H7 (cell line): ENCODE measurements at regions not wholly inside any gene's neighbourhood (a gene's known extent, or its start where the extent isn't known, plus 50 kb on each side); places are given as distances from the start of the nearest gene placed in this dataset.

ENCODE experiments used
- DNase-seq: peaks from one replicate; pipeline ENCODE4 v3.0.0; 2012
- H3K27me3 ChIP-seq: 2 replicates; pipeline ENCODE4 v1.6.0; 2011; ENCODE audit warnings: mild to moderate bottlenecking, low read length; ENCODE audit not compliant: control insufficient read depth, insufficient read depth
- H3K36me3 ChIP-seq: replicated peaks from 2 replicates; pipeline ENCODE4 v1.5.1; 2011; ENCODE audit warnings: low read length; ENCODE audit not compliant: control insufficient read depth, insufficient read depth
- H3K4me3 ChIP-seq: 2 replicates; pipeline ENCODE4 v1.5.1; 2011; ENCODE audit warnings: low read depth, mild to moderate bottlenecking, control low read depth, low read length, moderate library complexity; ENCODE audit not compliant: insufficient read depth

GRCh38 chr6:105507811-105508210 lies 104.9 kb upstream of the PREP start:
- Histone ChIP-seq H3K4me3 (no peak overlapping the region), H3K36me3 (no peaks in the 10 kb centered on the region), H3K27me3 (no peaks in the 10 kb centered on the region)
- no peak for DNase-seq

- Histone ChIP-seq H3K4me3 (no peak overlapping the region), H3K27me3 (no peaks in the 10 kb centered on the region), H3K36me3 (no peaks in the 10 kb centered on the region)
- no peak for DNase-seq
Measured at GRCh38 chr6:105504706-105505105, 101.8 kb upstream of the PREP start.

GRCh38 chr6:105503641-105504040 lies 100.8 kb upstream of the PREP start:
- Histone ChIP-seq H3K27me3 (no peaks in the 10 kb centered on the region), H3K4me3 (no peak overlapping the region), H3K36me3 (no peaks in the 10 kb centered on the region)
- no peak for DNase-seq

- no peak overlapping the region for H3K4me3 ChIP-seq
- no peaks in the 10 kb centered on the region for H3K27me3 ChIP-seq
- no peak for DNase-seq
- no peaks in the 10 kb centered on the region for H3K36me3 ChIP-seq
Measured at GRCh38 chr6:105501826-105502344, 99.0 kb upstream of the PREP start.

- DNase-seq = no peak
Measured at GRCh38 chr6:105501246-105501645, 98.4 kb upstream of the PREP start.

GRCh38 chr6:105500693-105501092 lies 97.8 kb upstream of the PREP start:
- DNase-seq = no peak
- no peaks in the 10 kb centered on the region for H3K36me3 ChIP-seq
- H3K27me3 ChIP-seq = no peaks in the 10 kb centered on the region
- H3K4me3 ChIP-seq = no peak overlapping the region

More at GRCh38 chr6:105501246-105501645, 98.4 kb upstream of the PREP start:
- Histone ChIP-seq H3K4me3 (no peak overlapping the region), H3K27me3 (no peaks in the 10 kb centered on the region), H3K36me3 (no peaks in the 10 kb centered on the region)

GRCh38 chr6:105499931-105500330 lies 97.0 kb upstream of the PREP start:
- no peak for DNase-seq
- Histone ChIP-seq H3K27me3 (no peaks in the 10 kb centered on the region), H3K4me3 (no peak overlapping the region), H3K36me3 (no peaks in the 10 kb centered on the region)

GRCh38 chr6:105499136-105499870 lies 96.4 kb upstream of the PREP start:
- Histone ChIP-seq H3K4me3 (no peak overlapping the region), H3K27me3 (no peaks in the 10 kb centered on the region), H3K36me3 (no peaks in the 10 kb centered on the region)
- DNase-seq = no peak

GRCh38 chr6:105497549-105497948 lies 94.7 kb upstream of the PREP start:
- Histone ChIP-seq H3K36me3 (no peaks in the 10 kb centered on the region), H3K4me3 (no peak overlapping the region), H3K27me3 (no peaks in the 10 kb centered on the region)
- DNase-seq = no peak

- Histone ChIP-seq H3K27me3 (no peaks in the 10 kb centered on the region), H3K4me3 (no peak overlapping the region), H3K36me3 (no peaks in the 10 kb centered on the region)
- no peak for DNase-seq
Measured at GRCh38 chr6:105495515-105495914, 92.6 kb upstream of the PREP start.

GRCh38 chr6:105494688-105495087 lies 91.8 kb upstream of the PREP start:
- Histone ChIP-seq H3K27me3 (no peaks in the 10 kb centered on the region), H3K36me3 (no peaks in the 10 kb centered on the region), H3K4me3 (no peak overlapping the region)
- no peak for DNase-seq

- DNase-seq = no peak
Measured at GRCh38 chr6:105493736-105494135, 90.9 kb upstream of the PREP start.

GRCh38 chr6:105492706-105493673 lies 90.1 kb upstream of the PREP start:
- no peaks in the 10 kb centered on the region for H3K36me3 ChIP-seq
- no peaks in the 10 kb centered on the region for H3K27me3 ChIP-seq
- H3K4me3 ChIP-seq = no peak overlapping the region
- DNase-seq = no peak

More at GRCh38 chr6:105493736-105494135, 90.9 kb upstream of the PREP start:
- no peaks in the 10 kb centered on the region for H3K36me3 ChIP-seq
- H3K4me3 ChIP-seq = no peak overlapping the region
- H3K27me3 ChIP-seq = no peaks in the 10 kb centered on the region

- no peaks in the 10 kb centered on the region for H3K36me3 ChIP-seq
- DNase-seq = no peak
- no peaks in the 10 kb centered on the region for H3K27me3 ChIP-seq
- no peak overlapping the region for H3K4me3 ChIP-seq
Measured at GRCh38 chr6:105489216-105489530, 86.3 kb upstream of the PREP start.
